ENCODE measurements at regions not wholly inside any gene's neighbourhood (a gene's known extent, or its start where the extent isn't known, plus 50 kb on each side); places are given as distances from the start of the nearest gene placed in this dataset.
"Not testable (repeated sequence)": the region's sequence is repeated elsewhere in the genome, so short reads cannot be mapped to it uniquely, and the experiment has no call there.

GRCh38 chr12:89872922-89873630 lies 164.4 kb upstream of the ATP2B1 start:
- no peak for FAIRE-seq

GRCh38 chr12:89870413-89871184 lies 162.0 kb upstream of the ATP2B1 start:
- no peak for FAIRE-seq

- not testable (repeated sequence) for FAIRE-seq
Measured at GRCh38 chr12:89867611-89868010, 159.0 kb upstream of the ATP2B1 start.

GRCh38 chr12:89864411-89864810 lies 155.8 kb upstream of the ATP2B1 start:
- FAIRE-seq, result no peak

- FAIRE-seq, result peak; percentile 69
Measured at GRCh38 chr12:89863968-89864367, 155.3 kb upstream of the ATP2B1 start.

- FAIRE-seq, result no peak
Measured at GRCh38 chr12:89863493-89863938, 154.9 kb upstream of the ATP2B1 start.

- FAIRE-seq, result no peak
Measured at GRCh38 chr12:89862511-89863445, 154.1 kb upstream of the ATP2B1 start.

GRCh38 chr12:89861086-89861485 lies 152.4 kb upstream of the ATP2B1 start:
- FAIRE-seq, result no peak

- FAIRE-seq, result no peak
Measured at GRCh38 chr12:89859508-89860220, 151.0 kb upstream of the ATP2B1 start.

- FAIRE-seq, result no peak
Measured at GRCh38 chr12:89858718-89859117, 150.1 kb upstream of the ATP2B1 start.

GRCh38 chr12:89857652-89858274 lies 149.1 kb upstream of the ATP2B1 start:
- no peak for FAIRE-seq

GRCh38 chr12:89856431-89856830 lies 147.8 kb upstream of the ATP2B1 start:
- no peak for FAIRE-seq

GRCh38 chr12:89848732-89849131 lies 140.1 kb upstream of the ATP2B1 start:
- FAIRE-seq, result no peak

- FAIRE-seq, result no peak
Measured at GRCh38 chr12:89846473-89847055, 137.9 kb upstream of the ATP2B1 start.

- FAIRE-seq, result no peak
Measured at GRCh38 chr12:89845767-89846166, 137.1 kb upstream of the ATP2B1 start.

GRCh38 chr12:89845366-89845765 lies 136.7 kb upstream of the ATP2B1 start:
- no peak for FAIRE-seq

- no peak for FAIRE-seq
Measured at GRCh38 chr12:89844539-89844938, 135.9 kb upstream of the ATP2B1 start.

GRCh38 chr12:89840162-89840922 lies 131.7 kb upstream of the ATP2B1 start:
- no peak for FAIRE-seq

GRCh38 chr12:89839444-89839843 lies 130.8 kb upstream of the ATP2B1 start:
- FAIRE-seq, result no peak

GRCh38 chr12:89838833-89839232 lies 130.2 kb upstream of the ATP2B1 start:
- FAIRE-seq, result no peak

GRCh38 chr12:89836026-89836425 lies 127.4 kb upstream of the ATP2B1 start:
- FAIRE-seq, result no peak
